Mesodermal cell (in vitro differentiated cells): ENCODE measurements at regions not wholly inside any gene's neighbourhood (a gene's known extent, or its start where the extent isn't known, plus 50 kb on each side); places are given as distances from the start of the nearest gene placed in this dataset.

Experiments used
- H3K27ac ChIP-seq: 2 replicates; pipeline ENCODE4 v1.7.0; 2013; ENCODE audit warnings: mild to moderate bottlenecking, low read depth, low read length, moderate library complexity; ENCODE audit not compliant: severe bottlenecking
- H3K36me3 ChIP-seq: 2 replicates; pipeline ENCODE4 v1.7.1; 2013; ENCODE audit warnings: mild to moderate bottlenecking, low read length, moderate library complexity; ENCODE audit not compliant: control insufficient read depth, insufficient read depth
- H3K4me1 ChIP-seq: one replicate; pipeline ENCODE4 v1.7.1; 2013; ENCODE audit warnings: mild to moderate bottlenecking, low read length; ENCODE audit not compliant: insufficient read depth, control insufficient read depth, poor library complexity, severe bottlenecking
- H3K4me3 ChIP-seq: 2 replicates; pipeline ENCODE4 v1.7.0; 2013; ENCODE audit warnings: low read length, control low read depth, mild to moderate bottlenecking; ENCODE audit not compliant: insufficient read depth, poor library complexity, severe bottlenecking; ENCODE audit errors: extremely low read depth
- H3K9me3 ChIP-seq: 2 replicates; pipeline ENCODE4 v1.7.1; 2013; ENCODE audit warnings: mild to moderate bottlenecking, low read length, moderate library complexity; ENCODE audit not compliant: control insufficient read depth
- WGBS, 2 experiments: methylation state at CpG; one replicate each; pipeline ENCODE4 v1.1.5; 2013; ENCODE audit warnings: missing lambda C conversion rate in 2 of 2; ENCODE audit not compliant: insufficient coverage in 2 of 2; 5-methylcytosine and 5-hydroxymethylcytosine counted together

GRCh38 chr10:30793093-30793492 lies 163.5 kb upstream of the LYZL2 start:
- Histone ChIP-seq H3K4me1 (no peaks in the 10 kb centered on the region), H3K4me3 (no peak overlapping the region), H3K36me3 (no peaks in the 10 kb centered on the region), H3K27ac (no peak overlapping the region), H3K9me3 (no peaks in the 10 kb centered on the region)
- 79 to 82% methylated on average over 1 to 2 of the region's 3 CpGs for WGBS, 2 experiments

GRCh38 chr10:30792025-30792424 lies 162.5 kb upstream of the LYZL2 start:
- no peaks in the 10 kb centered on the region for H3K9me3 ChIP-seq
- no peaks in the 10 kb centered on the region for H3K36me3 ChIP-seq
- 67 to 100% methylated on average over 1 to 2 of the region's 2 CpGs for WGBS, 2 experiments
- no peak overlapping the region for H3K4me3 ChIP-seq
- H3K27ac ChIP-seq, result no peak overlapping the region
- H3K4me1 ChIP-seq, result no peaks in the 10 kb centered on the region

GRCh38 chr10:30791197-30791611 lies 161.7 kb upstream of the LYZL2 start:
- 74 to 87% methylated on average over 2 to 5 of the region's 5 CpGs for WGBS, 2 experiments
- Histone ChIP-seq H3K36me3 (no peaks in the 10 kb centered on the region), H3K27ac (no peak overlapping the region), H3K4me3 (no peak overlapping the region), H3K9me3 (no peaks in the 10 kb centered on the region), H3K4me1 (no peaks in the 10 kb centered on the region)

- H3K9me3 ChIP-seq, result no peaks in the 10 kb centered on the region
- no peak overlapping the region for H3K27ac ChIP-seq
- no peaks in the 10 kb centered on the region for H3K36me3 ChIP-seq
- H3K4me1 ChIP-seq, result peaks cover 3% of the 10 kb centered on the region
- H3K4me3 ChIP-seq, result no peak overlapping the region
- WGBS, 2 experiments, result 97 to 100% methylated on average over 7 of the region's 10 CpGs
Measured at GRCh38 chr10:30789806-30790205, 160.3 kb upstream of the LYZL2 start.

GRCh38 chr10:30788307-30788706 lies 158.8 kb upstream of the LYZL2 start:
- Histone ChIP-seq H3K36me3 (no peaks in the 10 kb centered on the region), H3K4me1 (peaks cover 9% of the 10 kb centered on the region), H3K4me3 (no peak overlapping the region), H3K9me3 (no peaks in the 10 kb centered on the region), H3K27ac (no peak overlapping the region)
- WGBS, 2 experiments, result 73 to 100% methylated on average over 1 to 2 of the region's 3 CpGs

GRCh38 chr10:30786906-30787305 lies 157.4 kb upstream of the LYZL2 start:
- Histone ChIP-seq H3K9me3 (no peaks in the 10 kb centered on the region), H3K4me1 (peaks cover 22% of the 10 kb centered on the region), H3K4me3 (no peak overlapping the region), H3K36me3 (no peaks in the 10 kb centered on the region), H3K27ac (no peak overlapping the region)
- 83% methylated on average over 1 of the region's 2 CpGs; no CpG with 5 or more reads in 1 of the 2 experiments for WGBS, 2 experiments

- H3K4me3 ChIP-seq, result no peak overlapping the region
- peaks cover 27% of the 10 kb centered on the region for H3K4me1 ChIP-seq
- H3K9me3 ChIP-seq, result no peaks in the 10 kb centered on the region
- H3K36me3 ChIP-seq, result no peaks in the 10 kb centered on the region
- H3K27ac ChIP-seq, result no peak overlapping the region
Measured at GRCh38 chr10:30786131-30786530, 156.6 kb upstream of the LYZL2 start.

GRCh38 chr10:30784897-30785605 lies 155.5 kb upstream of the LYZL2 start:
- Histone ChIP-seq H3K4me1 (peaks cover 27% of the 10 kb centered on the region), H3K27ac (peak overlapping the region; percentile 49), H3K4me3 (peak overlapping the region; percentile 55), H3K36me3 (no peaks in the 10 kb centered on the region), H3K9me3 (no peaks in the 10 kb centered on the region)
- WGBS, 2 experiments, result 1 to 2% methylated on average over 37 to 54 of the region's 63 CpGs

- H3K36me3 ChIP-seq, result no peaks in the 10 kb centered on the region
- WGBS, 2 experiments, result 0% methylated on average over 3 of the region's 5 CpGs
- peak overlapping the region; percentile 55 for H3K4me3 ChIP-seq
- no peaks in the 10 kb centered on the region for H3K9me3 ChIP-seq
- H3K27ac ChIP-seq, result peak overlapping the region; percentile 49
- H3K4me1 ChIP-seq, result peaks cover 27% of the 10 kb centered on the region
Measured at GRCh38 chr10:30784524-30784896, 155.0 kb upstream of the LYZL2 start.

- no peaks in the 10 kb centered on the region for H3K9me3 ChIP-seq
- H3K4me1 ChIP-seq, result peaks cover 27% of the 10 kb centered on the region
- peak overlapping the region; percentile 55 for H3K4me3 ChIP-seq
- peak overlapping the region; percentile 1 for H3K27ac ChIP-seq
- WGBS, 2 experiments, result 0 to 3% methylated on average over 9 to 11 of the region's 18 CpGs
- no peaks in the 10 kb centered on the region for H3K36me3 ChIP-seq
Measured at GRCh38 chr10:30783939-30784501, 154.5 kb upstream of the LYZL2 start.
